GM12873 (cell line): ENCODE measurements at regions not wholly inside any gene's neighbourhood (a gene's known extent, or its start where the extent isn't known, plus 50 kb on each side); places are given as distances from the start of the nearest gene placed in this dataset.

Experiments
- CTCF ChIP-seq: IDR thresholded peaks from 2 replicates; pipeline ENCODE4 v1.5.1; 2012; ENCODE audit warnings: low read depth, mild to moderate bottlenecking, moderate library complexity, low read length, control low read depth; ENCODE audit not compliant: insufficient read depth; ENCODE audit errors: missing control alignments

- TF ChIP-seq CTCF: no peak
Observed at GRCh38 chr11:107265591-107266121, 192.0 kb downstream of the CWF19L2 start.

- TF ChIP-seq CTCF: no peak
Observed at GRCh38 chr11:107263844-107264563, 193.6 kb downstream of the CWF19L2 start.

DNA sequence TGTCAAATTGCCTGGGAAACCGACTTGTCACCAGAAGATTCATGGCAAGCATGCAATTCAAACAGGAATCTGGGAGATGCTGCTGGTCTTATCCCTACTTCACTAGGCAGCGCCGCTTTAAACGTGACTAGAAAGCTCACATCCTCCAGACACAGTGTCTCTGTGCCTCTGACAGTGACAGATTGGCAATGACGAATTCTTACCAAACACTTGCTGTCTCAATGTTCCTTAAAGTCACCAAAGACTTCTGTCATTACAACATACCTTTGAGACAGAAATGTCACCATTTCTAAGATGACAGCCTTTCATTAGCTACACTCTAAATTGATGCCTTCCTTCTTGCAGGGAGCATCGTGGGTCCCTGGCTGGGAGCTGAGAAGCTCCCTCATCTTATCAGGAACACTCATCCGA, 197.8 kb downstream of the CWF19L2 start:
- no peak for TF ChIP-seq CTCF

DNA sequence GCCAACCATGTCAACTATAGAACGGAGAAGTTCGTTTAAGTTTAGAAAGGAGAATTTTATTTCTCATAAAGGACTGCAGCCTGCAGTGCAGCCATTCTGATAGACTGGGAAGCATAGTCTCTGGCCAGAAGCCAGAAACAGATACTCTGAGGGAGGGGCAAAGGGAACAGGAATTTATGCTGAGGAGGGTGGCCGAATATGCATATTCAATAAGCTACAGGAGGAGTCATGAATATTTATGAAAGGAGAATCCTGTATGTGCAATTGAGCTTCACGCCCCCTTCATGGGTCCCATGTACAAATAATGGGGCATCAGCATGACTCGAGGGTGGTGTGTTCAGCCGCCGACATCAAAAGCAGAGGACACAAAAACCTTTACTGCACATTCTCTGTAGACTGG, 199.9 kb downstream of the CWF19L2 start:
- no peak for TF ChIP-seq CTCF

- TF ChIP-seq CTCF: no peak
Observed at GRCh38 chr11:107252429-107253161, 205.0 kb downstream of the CWF19L2 start.

- no peak for TF ChIP-seq CTCF
Observed at GRCh38 chr11:107251298-107251697, 206.3 kb downstream of the CWF19L2 start.

DNA sequence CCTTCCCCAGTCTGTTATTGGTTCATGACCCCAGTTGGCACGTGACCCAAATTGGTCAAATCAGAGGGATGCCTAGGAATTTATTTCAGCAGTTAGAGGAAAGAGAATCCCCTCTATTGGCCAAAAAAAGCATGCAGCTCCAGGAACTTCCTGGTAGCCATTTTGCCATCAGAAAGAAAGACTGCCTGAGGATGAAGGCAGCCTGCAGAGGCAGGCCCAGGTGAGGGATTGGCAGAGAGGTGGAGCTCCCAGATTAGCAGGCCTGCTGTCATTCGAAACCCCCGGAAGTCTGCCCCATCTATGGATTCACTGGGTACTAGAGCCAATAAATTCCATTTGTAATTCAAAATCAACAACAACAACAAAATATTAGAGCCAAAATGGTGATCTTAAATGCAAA, 207.6 kb downstream of the CWF19L2 start:
- no peak for TF ChIP-seq CTCF
